IPS DF 4.7 (cell line): ENCODE measurements at regions not wholly inside any gene's neighbourhood (a gene's known extent, or its start where the extent isn't known, plus 50 kb on each side); places are given as distances from the start of the nearest gene placed in this dataset.

ENCODE experiments used
- DNase-seq: peaks from one replicate; pipeline ENCODE4 v3.0.0-alpha.2; 2013; ENCODE audit warnings: low spot score; ENCODE audit errors: extremely low read depth

DNA sequence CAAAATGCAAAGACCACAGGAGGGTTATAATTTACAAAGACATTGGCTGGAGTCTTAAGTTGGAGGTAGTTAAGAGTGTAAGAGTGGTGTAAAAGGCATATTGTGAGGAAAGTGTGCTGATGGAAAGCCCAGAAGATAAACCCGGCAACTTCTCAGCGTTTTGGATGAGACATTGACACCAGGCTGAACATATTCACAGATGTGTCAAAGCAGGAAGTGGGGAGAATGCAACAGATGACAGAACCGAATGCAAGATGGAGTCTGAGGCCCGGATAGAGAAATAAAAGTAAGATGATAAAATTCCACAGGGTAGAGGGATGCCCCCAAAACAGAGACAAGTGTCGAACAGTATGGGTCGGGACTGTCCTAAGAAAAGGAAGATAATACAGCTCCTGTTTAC lies 230.4 kb upstream of the TMEM72 start:
- DNase-seq, result no peak

DNA sequence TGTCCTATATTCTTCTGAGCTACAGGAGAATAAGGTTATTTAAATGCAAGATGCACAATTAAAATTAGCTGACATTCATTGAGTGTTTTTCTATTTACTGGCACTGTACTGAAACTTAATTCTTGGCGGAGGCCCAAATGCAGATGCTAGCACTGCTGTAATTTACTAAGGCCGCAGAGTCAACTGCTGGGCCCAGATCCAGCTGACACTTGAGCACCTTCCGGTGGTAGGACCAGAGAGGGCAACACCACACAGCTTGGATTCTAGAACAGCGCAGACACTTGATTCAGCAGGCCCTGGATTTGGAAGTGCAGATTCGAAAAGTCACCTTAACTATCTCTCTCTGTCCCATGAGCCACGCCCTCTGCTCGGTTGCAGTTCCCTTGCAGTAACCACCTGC lies 228.6 kb upstream of the TMEM72 start:
- no peak for DNase-seq

DNA sequence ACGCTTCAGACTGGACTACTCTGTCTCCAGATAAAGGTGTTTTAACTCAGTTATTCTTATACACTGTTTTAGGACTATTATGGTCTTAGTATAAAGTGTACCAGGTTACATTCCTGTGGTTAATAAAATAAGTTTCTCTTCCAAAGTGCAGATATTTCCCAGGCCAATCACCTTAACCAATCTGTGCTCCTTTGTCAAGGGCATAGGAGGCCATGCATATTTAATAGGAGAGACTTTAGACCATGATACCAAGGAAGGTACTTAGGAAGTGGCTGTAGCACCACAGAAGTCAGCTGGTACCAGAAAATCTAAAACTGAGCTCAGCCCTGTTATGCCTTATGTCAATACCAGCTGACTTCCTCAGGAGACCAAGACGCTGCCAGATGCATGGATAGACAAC lies 226.5 kb upstream of the TMEM72 start:
- DNase-seq, result no peak

DNA sequence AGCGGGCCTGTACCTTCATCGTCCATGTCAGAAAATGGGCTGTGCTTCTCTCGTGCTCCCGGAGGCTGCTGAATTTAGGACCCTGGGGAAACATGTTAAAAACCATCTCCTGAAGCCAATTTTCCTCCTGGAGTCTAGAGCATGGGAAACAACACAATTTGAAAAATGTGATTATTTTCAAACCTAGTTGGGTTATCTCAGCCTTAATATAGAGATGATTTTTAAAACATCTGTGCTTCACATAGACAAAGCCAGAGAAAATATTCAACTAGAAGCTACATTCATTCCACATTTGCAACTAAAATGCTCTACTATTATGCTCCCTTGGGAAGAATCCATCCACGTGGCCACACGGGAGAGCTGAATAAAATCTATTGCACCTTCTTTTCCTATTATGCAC lies 225.9 kb upstream of the TMEM72 start:
- no peak for DNase-seq

DNA sequence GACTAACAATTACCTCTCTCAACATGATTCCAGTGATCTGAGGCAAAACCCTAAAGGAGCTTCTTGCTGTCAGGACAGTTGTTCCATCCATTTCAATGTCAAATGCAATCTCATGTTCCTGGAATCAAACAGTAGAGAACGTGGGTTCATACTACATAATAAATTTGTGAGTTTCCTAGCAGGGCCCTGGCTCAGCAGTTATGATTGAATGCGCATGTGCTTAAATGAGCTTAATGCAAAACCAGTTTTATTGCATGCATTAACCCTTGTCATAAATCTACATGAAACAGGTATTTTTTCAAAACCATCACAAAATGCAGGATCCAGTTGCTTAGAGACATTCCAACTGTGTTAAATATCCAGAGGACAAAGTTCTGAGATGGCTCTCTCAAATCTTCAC lies 225.4 kb upstream of the TMEM72 start:
- DNase-seq, result no peak

DNA sequence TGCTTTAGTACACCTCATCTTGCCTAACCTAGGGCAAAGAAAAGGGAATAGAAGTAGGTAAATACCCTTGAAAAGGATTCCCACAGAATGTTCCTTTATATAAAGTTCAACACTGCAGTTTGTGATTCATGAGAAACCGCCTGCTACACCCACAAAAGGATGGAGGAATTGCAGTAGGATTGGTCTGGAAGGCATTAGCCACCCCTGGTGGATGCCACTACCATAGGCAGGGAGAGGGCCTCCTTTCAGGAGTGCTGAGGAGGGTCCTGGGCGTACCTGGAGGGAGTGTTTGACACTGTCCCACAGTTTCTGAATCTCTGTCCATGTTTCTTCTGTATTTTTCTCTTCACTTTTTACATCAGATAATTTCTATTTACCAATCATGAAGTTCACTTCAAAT lies 221.8 kb upstream of the TMEM72 start:
- DNase-seq, result peak; percentile 19

DNA sequence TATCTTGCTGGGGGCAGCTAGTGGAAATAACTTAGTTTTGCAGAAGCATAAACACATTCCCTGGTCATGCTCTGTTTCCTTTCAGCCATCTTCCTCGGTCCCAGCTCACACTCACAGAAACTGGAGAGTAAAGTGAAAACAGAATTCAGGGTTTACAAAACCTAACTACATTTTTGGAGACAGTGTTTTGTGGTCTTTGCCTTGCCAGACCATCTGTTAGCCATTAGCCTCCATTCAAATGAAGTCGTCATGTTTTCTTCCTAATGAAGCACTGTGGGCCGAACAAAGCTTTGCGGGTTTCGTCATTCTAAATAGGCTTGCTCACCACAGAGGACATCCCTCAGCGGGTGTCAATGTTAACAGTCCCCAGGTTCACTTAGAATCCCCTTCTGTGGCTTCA lies 214.6 kb upstream of the TMEM72 start:
- no peak for DNase-seq

DNA sequence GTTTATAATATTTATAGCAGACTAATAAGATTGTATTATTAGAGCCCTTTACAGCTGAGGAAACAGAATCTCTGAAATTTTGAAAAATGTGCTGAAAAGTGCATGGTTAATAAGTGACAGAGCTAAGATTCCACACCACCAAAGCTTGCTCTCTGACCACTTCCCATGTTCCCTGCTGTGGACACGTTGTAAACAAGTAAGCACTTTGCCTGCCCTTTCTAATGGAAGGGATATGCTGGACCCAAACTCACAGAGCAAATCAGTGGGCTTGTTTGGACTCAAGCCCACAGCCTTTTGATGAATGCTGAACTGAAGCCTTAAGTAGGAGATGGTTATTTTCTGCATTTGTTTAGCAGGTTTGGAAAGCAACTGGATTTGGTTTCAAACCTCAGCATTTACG lies 214.0 kb upstream of the TMEM72 start:
- no peak for DNase-seq

DNA sequence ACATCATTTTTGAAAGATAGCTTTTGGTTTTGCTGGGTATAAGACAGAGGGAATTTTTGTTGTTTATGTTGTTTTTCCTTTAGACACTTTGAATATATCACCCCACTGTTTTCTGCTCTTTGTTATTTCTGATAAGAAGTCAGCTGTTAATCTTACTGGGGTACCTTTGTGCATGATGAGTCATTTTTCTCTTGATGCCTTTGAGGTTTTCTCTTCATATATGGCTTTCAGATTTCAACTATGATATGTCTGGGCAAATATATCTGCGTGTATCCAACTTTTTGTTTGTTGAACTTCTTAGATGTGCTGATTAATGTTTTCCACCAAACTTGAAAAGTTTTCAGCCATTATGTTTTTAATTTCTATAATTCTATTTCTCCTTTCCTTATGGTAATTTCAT lies 208.6 kb upstream of the TMEM72 start:
- no peak for DNase-seq

DNA sequence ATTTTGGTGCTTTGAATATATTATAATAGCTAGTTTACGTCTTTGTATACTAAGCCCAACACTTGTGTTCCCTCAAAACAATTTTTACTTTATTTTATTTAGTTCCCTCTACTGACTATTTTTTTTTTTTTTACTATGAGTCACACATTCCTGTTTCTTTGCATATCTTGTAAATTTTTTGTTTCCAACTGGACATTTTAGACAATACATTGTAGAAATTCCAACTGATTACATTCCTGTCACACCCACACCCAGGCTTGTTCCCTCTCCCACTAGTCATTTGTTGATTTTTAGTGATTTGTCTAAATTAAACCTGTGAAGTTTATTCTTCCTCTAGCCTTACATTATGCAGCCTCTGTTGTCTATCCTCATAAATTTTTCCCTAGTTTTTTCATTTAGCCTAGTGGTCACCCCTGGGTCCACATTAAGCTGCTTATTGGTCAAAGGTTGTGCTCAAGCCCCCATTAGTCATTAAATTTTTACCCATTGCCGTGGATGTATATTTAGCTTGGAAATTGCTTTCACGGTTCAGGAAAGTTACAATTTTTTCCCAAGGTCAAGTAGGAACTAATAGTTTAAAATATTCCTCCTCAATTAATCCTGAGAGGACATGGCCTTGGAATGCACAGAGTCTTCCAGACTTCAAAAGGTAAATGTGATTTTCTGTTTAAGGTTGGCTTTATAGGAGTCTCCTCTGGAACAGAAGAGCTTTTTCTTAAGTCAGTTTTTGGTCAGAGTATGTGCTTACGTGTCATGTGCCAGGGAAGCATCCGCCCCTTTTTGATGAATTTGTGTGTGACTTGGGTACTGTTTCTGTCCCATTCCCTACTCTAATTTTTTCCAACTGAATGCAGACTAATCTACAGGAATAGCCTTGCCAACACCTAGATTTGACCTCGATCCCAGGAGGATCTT lies 207.6 kb upstream of the TMEM72 start:
- DNase-seq, result no peak

DNA sequence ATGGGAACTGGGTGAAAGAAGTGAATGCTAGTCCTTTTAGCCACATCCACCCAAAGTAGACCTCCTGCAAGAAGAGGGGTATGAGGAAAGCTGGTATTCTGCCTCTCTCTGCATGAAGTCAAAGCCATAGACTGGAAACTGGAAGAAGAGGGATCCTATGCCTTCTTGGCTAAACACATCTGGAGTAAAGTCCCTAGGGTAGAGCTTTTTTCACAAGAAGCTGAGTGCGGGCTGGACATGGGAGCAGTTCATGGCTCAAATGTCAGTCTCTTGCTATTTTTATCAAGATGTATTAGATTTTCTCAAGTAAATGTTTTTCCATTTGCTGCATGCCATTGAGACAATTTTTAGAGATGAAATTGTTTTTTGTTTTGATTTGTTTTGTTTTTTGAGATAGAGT lies 206.5 kb upstream of the TMEM72 start:
- DNase-seq, result no peak

DNA sequence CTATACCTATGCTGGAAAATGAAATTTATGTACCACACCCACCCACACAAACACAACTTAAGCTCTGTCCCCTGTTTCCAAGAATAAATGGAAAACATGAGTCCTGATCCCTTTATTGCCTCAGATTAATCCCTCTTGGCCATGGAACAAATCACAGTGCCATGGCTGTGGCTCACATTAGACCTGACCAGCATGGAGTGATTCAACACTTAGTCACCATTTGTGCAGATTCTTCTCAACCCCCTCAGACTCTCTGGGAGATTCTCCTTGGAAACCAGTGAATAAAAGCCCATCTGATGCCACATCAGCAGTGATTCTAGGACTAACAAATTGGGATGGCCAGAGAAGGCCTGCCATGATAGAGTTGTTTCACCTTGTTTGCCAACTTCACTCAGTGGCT lies 204.4 kb upstream of the TMEM72 start:
- DNase-seq, result no peak

DNA sequence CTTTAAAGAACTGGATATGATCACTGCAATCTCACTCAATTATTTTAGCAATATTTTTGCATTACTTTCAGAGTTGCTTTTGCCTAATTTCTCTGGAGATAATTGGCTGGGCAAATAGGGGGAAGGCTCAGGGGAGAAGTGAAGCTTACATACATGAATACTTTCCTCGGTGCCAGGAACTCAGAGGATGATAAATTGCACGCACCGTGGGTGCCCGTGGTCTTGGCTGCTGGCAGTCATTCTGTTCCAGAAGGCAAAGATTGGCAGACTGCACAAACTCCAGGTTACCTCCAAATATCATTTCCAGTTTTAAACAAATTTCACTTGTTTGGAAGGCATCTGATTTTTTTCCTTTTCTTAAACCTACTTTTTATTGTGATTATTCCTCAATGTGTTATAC lies 197.8 kb upstream of the TMEM72 start:
- DNase-seq, result no peak

DNA sequence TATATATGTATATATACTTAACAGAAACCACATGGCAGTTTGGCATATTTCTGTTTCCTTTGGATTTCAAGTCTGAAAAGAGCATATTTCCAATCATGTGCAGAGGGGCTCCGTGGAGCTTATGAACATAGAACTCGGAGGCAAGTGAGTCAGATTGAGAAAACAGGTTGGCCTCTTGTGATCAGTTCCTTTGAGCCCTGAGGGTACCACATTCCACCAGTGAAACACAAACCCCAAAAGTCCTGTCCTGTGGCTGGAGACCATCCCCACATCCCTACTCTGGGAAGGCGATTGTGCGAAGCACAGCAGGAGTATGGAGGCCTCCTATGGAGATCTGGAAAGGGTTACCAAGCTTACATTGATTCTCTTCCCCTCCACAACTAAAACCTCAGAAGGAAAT lies 196.7 kb upstream of the TMEM72 start:
- DNase-seq, result no peak

DNA sequence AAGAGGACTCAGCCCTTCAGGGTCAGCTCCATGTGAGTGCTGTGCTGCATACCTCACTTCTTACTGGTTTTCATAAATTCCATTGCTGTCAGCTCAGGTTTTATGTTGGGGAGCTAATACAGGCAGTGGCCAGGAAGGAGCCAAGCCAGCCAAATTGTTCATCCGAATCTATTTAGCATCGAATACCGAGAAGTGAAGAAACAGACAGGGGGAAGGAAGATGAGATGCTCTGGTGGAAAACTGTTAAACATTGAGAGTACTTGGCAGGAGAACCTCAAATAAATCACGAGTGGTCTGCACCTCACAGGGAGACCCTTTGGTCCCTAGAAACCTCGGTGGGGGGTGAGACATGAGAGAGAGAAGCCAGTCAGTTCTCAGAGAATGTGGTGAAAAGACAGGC lies 196.0 kb upstream of the TMEM72 start:
- DNase-seq, result no peak

DNA sequence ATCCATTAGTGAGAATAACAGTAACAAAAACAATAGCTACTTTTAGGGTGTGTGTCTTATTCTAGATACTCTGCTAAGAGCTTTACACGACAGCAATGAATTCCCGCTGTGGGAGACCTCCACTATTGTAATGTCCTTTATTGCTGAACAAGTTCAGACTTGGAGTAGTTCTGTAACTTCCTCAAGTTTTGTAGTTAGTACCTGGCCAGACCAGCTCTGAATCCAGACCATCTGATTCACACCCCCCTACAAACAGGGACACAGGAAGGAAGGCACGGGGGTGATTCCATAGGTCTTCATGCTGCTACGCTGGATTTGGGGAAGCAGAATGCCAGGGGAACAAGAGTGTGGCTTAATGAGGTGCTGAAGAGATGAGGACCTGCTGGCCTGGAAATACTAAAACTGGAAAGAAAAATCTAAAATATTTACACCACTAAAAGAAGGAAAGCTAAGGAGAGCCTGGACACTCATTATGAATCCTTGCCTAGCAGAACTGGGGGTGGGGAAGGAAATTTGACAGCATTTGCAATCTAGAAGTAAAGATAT lies 194.6 kb upstream of the TMEM72 start:
- DNase-seq, result no peak

DNA sequence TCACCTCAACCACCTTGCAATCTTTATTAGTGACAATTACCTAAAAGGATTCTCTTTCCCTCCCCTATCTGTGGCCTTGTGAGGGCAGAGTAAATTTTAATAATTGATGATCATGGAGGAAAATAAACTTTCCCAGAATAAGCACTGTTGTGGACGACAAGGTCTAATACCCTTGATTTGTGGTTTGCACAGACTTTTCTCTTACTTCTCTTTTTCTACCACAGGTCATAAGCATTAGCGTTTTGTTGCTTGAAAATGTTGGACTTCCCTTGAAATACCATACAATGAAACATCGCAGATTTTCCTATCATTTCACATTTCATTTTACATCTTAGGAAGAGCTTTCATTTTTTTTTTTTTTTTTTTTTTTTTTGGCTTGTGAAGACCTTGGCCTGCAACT lies 188.1 kb upstream of the TMEM72 start:
- DNase-seq, result no peak

DNA sequence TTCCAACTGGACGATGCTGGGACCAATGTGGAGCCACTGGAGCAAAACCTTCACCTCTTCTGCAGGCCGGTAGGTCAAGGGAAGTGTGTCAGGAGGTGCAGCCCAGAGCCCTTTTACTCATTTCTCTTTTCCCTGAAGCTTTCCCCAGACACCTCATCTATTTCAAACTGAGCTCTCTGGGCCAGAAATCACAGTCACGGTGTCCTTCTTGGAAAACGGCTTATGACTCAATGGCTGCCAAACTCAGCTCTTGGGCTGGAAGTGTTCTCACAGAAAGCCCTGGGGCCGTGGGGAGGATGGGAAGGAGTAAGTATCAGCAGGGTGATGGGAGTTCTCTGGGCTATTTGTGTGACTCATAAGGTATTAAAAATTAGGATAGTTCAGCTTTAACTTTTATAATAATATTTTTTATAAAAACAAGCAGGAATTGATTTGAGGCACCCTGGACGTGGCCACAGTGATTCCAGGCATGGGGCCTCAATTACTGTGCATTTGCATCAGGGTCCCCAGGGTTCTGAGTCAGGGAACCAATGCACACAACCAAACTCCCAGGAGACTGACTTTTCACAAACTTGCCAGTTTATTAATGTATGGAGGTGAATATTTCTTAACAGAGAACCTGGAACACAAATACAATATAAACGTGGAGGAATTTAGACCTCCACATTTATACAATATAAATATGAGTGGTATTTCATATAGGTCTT lies 187.4 kb upstream of the TMEM72 start:
- DNase-seq, result no peak

DNA sequence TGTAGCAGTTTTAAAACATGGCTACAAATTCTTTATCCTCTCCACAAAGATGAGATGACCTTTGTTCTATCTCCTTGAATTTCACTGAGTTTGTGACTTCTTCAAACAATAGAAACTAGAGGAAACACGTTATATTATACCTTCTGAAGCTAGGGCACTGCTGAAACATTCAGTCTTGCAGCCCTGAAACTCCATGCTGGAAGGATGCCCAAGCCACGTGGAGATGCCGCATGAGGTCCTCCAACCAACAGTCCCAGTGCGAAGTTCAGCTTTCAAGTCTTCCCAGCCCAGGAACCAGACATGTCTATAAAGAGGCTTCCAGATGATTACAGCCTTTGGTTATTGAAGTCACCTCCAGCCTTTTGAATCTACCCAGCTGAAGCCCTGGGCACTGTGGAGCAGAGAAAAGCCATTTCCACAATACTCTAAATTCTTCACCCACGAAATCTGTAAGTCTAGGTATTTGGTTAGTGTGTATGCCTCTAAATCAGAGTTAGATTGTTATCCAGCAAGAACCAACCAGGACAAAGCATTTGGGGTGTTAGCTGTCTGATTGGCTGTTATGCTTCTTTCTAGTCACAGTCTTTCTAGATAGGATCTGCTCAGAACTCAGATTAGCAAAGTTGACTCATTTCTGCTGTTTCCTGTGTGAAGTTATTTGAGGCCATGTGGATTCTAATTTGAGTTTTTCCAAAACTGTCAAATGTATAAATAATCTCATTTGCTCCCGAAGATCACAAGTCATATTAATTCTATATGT lies 186.5 kb upstream of the TMEM72 start:
- DNase-seq, result no peak

DNA sequence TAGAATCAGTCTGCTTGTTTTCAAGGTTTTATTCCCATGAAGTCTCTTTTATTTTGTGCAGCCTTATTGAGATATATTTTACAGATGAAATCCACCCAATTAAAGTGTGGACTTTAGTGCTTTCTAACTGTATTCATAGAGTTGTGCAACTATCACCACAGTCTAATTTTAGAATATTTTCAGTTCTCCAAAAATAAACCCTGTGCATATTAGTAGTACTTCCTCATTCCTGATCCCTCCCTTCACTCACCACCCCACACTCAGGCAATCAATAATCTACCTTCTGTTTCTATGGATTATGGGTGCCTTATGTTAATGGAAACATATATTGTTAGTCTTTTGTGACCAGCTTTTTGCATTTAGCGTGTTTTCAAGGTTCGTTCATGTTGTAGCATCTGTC lies 185.7 kb upstream of the TMEM72 start:
- no peak for DNase-seq

DNA sequence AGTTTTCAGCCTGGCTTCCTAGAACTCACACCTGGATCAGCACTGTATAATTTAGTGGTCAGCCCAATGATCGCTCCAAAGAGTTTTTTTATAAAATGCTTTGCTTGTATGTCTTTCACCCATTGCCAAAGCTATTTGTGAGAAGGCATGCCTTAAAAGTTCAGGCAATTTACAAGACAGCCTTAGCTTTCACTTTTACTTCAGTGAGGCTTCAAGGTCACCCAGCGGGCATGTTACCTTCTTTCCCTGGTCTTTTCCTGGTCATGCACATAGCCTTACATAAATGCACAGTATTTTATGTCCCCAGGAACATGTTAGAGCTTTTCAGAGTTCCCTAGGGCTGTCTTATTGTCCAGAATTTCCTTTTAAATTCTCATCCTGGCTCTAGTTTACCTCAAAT lies 179.9 kb upstream of the TMEM72 start:
- no peak for DNase-seq
